ENCODE measurements at regions not wholly inside any gene's neighbourhood (a gene's known extent, or its start where the extent isn't known, plus 50 kb on each side); places are given as distances from the start of the nearest gene placed in this dataset.

DNA sequence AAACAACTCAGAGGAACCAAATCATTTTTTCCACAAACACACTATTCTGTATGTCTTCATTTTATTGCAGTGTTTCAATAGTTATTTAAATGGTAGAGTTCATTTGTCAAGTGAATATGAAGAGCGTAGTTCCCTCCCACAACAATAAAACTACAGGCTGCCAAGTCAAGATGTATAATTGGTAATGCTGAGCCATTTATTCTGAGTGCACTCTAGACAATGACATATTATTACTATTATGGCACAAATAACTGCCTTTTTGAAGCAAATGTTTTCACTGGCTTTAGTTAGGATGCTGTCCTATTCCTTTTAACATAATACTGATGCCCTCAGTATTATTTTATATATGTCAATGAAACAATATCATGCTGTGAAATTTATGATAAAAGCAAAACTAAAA lies 102.7 kb upstream of the PCDH15 start:
- Histone ChIP-seq H3K27me3 (ENCODE audit: insufficient read depth, poor library complexity, severe bottlenecking) (no peaks in the 10 kb centered on the region), H3K27ac (replicated peaks) (no peak overlapping the region), H3K4me3 (replicated peaks; ENCODE audit: insufficient read depth, low read length) (no peak overlapping the region)
- DNase-seq (ENCODE audit: low read depth in 1 of 2, low spot score in 1 of 2), result no peak
- TF ChIP-seq, protein P1, sequence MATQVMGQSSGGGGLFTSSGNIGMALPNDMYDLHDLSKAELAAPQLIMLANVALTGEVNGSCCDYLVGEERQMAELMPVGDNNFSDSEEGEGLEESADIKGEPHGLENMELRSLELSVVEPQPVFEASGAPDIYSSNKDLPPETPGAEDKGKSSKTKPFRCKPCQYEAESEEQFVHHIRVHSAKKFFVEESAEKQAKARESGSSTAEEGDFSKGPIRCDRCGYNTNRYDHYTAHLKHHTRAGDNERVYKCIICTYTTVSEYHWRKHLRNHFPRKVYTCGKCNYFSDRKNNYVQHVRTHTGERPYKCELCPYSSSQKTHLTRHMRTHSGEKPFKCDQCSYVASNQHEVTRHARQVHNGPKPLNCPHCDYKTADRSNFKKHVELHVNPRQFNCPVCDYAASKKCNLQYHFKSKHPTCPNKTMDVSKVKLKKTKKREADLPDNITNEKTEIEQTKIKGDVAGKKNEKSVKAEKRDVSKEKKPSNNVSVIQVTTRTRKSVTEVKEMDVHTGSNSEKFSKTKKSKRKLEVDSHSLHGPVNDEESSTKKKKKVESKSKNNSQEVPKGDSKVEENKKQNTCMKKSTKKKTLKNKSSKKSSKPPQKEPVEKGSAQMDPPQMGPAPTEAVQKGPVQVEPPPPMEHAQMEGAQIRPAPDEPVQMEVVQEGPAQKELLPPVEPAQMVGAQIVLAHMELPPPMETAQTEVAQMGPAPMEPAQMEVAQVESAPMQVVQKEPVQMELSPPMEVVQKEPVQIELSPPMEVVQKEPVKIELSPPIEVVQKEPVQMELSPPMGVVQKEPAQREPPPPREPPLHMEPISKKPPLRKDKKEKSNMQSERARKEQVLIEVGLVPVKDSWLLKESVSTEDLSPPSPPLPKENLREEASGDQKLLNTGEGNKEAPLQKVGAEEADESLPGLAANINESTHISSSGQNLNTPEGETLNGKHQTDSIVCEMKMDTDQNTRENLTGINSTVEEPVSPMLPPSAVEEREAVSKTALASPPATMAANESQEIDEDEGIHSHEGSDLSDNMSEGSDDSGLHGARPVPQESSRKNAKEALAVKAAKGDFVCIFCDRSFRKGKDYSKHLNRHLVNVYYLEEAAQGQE (IDR thresholded peaks at IDR 0.05; ENCODE audit: insufficient replicate concordance, low read depth), result no peak
- no peak for TF ChIP-seq CTCF (IDR thresholded peaks at IDR 0.05; ENCODE audit: insufficient read depth, low read length)
- no peak for TF ChIP-seq GABPA (IDR thresholded peaks at IDR 0.05; ENCODE audit: low read depth)

GRCh38 chr10:54900584-54900983 lies 99.6 kb upstream of the PCDH15 start:
- no peak for DNase-seq (ENCODE audit: low read depth in 1 of 2, low spot score in 1 of 2)
- Histone ChIP-seq H3K27ac (replicated peaks) (no peak overlapping the region), H3K27me3 (ENCODE audit: insufficient read depth, poor library complexity, severe bottlenecking) (no peaks in the 10 kb centered on the region), H3K4me3 (replicated peaks; ENCODE audit: insufficient read depth, low read length) (no peak overlapping the region)
- TF ChIP-seq GABPA (IDR thresholded peaks at IDR 0.05; ENCODE audit: low read depth), result no peak

- TF ChIP-seq CTCF (IDR thresholded peaks at IDR 0.05; ENCODE audit: insufficient read depth, low read length) (no peak), SPI1 (IDR thresholded peaks at IDR 0.05; ENCODE audit: borderline replicate concordance, low read depth) (no peak), GABPA (IDR thresholded peaks at IDR 0.05; ENCODE audit: low read depth) (no peak), POLR2AphosphoS5 (IDR thresholded peaks at IDR 0.05; ENCODE audit: low read depth) (no peak)
- TF ChIP-seq, protein P1 (IDR thresholded peaks at IDR 0.05; ENCODE audit: insufficient replicate concordance, low read depth), result no peak
- no peak for DNase-seq (ENCODE audit: low read depth in 1 of 2, low spot score in 1 of 2)
- Histone ChIP-seq H3K4me3 (replicated peaks; ENCODE audit: insufficient read depth, low read length) (no peak overlapping the region), H3K27me3 (ENCODE audit: insufficient read depth, poor library complexity, severe bottlenecking) (no peaks in the 10 kb centered on the region), H3K27ac (replicated peaks) (no peak overlapping the region)
These were observed 80.0 kb upstream of the PCDH15 start for GRCh38 chr10:54880996-54881395.

DNA sequence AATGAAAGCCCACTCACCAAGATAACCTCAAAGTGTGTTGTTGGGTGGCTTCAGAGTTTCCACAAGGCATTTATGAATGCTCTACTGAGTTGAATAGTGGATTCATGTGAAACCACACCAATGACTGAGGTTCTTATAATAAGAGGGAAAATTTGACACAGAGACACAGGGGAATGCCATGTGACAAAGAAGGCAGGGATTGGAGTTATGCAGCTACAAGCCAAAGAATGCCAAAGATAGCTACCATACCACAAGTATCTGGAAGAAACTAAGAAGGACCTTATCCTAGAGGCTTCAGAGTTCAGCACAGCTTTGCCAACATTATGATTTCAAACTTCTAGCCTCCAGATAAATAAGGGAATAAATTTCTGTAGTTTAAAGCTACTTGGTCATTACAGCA lies 68.0 kb upstream of the PCDH15 start:
- DNase-seq (ENCODE audit: low read depth in 1 of 2, low spot score in 1 of 2), result no peak
- Histone ChIP-seq H3K27me3 (ENCODE audit: insufficient read depth, poor library complexity, severe bottlenecking) (no peaks in the 10 kb centered on the region), H3K4me3 (replicated peaks; ENCODE audit: insufficient read depth, low read length) (no peak overlapping the region), H3K27ac (replicated peaks) (no peak overlapping the region)
- no peak for TF ChIP-seq SPI1 (IDR thresholded peaks at IDR 0.05; ENCODE audit: borderline replicate concordance, low read depth)
- no peak for TF ChIP-seq POLR2AphosphoS5 (IDR thresholded peaks at IDR 0.05; ENCODE audit: low read depth)
- TF ChIP-seq, protein P1 (IDR thresholded peaks at IDR 0.05; ENCODE audit: insufficient replicate concordance, low read depth), result no peak
- TF ChIP-seq GABPA (IDR thresholded peaks at IDR 0.05; ENCODE audit: low read depth), result no peak
- no peak for TF ChIP-seq CTCF (IDR thresholded peaks at IDR 0.05; ENCODE audit: insufficient read depth, low read length)

Measured in HL-60 (cell line).